ENCODE measurements at regions not wholly inside any gene's neighbourhood (a gene's known extent, or its start where the extent isn't known, plus 50 kb on each side); places are given as distances from the start of the nearest gene placed in this dataset.

DNA sequence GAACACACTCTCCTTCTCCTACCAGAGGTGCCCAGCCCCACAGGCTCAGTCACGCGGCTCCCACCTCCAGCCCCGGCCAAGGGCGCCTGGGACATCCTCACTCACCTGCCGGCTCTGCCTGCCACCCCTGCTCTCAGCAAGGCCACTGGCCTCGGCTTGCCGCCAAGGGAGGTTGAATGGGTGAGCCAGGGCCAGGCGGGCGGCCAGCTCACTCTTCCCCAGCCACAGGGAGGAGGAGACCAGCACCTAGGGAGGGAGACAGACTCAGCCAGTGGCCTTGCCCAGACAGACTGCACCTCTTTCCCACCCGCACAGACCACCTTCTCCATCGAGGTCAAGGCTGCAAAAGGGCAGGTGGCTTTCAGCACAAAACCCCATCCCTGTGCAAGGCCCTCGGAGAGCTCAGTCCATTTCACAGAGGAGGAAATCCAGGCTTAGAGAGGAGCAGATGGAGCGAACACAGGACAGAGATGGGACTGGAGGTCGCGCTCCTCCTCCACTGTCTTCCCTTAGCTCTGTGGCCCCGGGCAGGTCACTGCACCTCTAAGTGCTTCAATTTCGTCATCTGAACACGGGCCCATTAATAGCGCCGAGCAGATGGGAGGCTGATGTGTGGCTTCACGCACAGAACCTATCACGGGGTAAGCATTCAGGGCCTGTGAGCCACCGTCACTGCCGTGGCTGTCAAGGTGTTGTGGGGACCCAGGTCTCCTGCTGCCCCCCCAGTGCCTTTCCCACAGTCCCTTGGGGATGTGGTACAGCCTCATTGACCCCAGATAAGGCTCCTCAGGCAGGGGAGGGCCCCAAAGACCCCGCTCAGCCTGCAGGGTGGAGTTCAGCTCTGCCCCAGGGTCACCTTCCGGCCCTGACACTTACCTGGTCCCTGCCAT lies 56.1 kb downstream of the RMI2 start:
- DNase-seq (ENCODE audit: low read depth): no peak

DNA sequence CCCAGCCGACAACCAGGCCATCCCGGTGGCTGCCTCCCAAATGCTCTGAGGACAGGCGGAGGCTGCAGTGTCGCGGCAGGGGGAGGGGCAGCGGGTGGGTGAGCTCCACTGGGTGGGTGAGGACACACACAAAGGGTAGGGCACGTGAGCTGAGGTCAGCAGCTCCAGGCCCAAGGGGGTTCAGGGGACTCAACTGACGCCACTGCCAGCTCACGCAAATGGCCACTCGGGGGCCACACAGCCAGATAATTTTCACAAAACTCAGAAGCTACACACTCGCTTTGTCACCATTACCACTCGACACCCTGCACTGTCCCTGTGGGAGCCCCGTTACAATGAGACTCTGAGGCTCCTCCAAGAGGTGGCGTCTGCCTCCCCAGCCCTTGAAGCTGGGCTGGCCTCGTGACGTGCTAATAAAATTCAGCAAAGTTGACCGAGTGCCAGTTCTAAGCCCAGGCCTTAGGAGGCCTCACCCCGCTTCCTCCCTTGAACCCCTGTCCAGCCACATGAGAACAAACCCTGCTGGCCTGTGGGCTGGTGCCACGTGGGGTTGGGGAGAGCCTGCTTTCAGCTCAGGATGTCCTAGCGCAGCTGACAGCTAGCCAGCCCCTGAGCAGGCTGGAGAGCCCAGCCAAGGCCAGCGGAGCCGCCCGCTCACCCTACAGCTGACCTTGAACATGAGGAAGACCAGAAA lies 56.9 kb downstream of the RMI2 start:
- DNase-seq (ENCODE audit: low read depth): no peak

DNA sequence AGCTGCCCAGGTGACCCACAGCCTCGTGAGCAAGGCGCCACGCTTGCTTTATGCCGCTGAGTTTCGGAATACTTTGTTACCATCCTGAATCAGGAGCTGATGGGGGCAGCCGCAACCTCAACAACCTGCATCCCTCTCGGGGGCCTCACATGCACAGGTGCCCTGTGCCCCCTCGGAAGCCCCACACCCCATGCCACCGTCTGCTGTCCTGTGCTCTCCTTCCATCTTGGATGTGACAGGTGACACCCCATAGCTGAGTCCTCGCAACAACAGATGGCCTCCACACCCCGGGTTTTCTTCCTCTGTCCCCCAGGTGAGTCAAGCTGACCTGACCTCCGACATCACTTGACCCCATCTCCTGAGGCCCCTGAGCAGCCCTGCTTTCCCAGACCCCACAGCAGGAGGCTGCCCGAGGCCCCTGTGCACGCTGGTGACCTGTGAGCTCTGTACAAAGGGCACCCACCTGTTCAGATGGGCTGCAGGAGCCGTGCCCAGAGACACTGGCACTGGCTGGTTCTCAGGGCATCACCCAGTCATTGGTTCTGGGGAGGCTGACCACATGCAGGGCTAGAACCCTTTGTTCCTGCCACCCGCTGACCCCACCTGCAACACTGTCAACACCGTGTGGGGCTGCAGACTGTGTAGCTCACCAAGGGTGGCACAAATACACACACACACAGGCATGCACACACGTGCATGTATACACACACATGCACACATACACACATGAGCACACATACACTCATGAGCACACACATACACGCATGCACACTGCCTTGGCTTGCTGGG lies 57.7 kb downstream of the RMI2 start:
- no peak for DNase-seq (ENCODE audit: low read depth)

DNA sequence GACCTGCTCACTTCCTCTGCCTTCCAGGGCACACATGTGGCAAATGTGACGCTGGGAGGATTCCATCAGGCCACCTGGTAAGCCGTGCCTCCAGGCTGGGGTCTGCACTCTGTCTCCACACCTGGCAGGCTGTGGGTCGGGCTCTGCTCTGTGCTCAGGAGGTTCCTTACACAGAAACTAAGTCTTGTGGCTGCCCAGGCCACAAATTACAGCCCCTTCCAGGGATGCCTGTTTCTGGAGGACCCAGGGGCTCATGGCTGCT lies 58.2 kb downstream of the RMI2 start:
- no peak for DNase-seq (ENCODE audit: low read depth)

DNA sequence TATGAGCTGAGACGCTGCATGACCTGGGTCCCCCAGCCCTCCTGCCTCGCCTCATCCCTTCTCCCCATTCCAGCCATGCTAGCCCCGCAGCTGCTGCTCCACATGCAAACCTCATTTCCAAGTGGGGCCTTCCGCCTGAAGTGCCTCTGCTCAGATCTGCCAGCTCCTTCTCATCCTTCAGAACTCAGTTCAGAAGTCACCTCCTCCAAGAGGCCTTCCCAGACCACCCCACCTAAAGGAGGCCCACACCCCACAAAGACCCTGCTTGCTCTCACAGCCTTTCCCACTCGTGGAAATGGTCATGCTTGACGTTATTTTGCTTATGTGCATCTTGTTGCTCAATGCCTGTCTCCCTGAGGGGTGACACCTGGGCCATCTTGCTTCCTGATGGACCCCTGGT lies 58.7 kb downstream of the RMI2 start:
- no peak for DNase-seq (ENCODE audit: low read depth)

- no peak for DNase-seq (ENCODE audit: low read depth)
Measured at GRCh38 chr16:11404603-11405002, 59.3 kb downstream of the RMI2 start.

GRCh38 chr16:11405331-11406176 lies 60.3 kb downstream of the RMI2 start:
- peak; percentile 33 for DNase-seq (ENCODE audit: low read depth)

DNA sequence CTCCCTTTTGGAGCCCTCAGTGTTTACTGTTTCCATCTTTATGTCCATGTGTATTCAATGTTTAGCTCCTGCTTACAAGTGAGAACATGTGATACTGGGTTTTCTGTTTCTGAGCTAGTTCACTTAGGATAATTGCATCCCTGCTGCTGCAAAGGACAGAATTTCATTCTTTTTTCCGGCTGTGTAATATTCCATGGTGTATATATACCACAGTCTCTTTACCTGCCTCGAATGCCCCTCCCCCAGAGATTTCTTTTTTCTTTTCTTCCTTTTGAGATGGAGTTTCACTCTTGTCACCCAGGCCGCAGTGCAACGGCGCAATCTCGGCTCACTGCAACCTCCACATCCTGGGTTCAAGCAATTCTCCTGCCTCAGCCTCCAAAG lies 60.9 kb downstream of the RMI2 start:
- DNase-seq (ENCODE audit: low read depth): no peak

GRCh38 chr16:11407047-11407982 lies 62.1 kb downstream of the RMI2 start:
- peak; percentile 59 for DNase-seq (ENCODE audit: low read depth)

GRCh38 chr16:11408216-11408615 lies 63.0 kb downstream of the RMI2 start:
- no peak for DNase-seq (ENCODE audit: low read depth)

DNA sequence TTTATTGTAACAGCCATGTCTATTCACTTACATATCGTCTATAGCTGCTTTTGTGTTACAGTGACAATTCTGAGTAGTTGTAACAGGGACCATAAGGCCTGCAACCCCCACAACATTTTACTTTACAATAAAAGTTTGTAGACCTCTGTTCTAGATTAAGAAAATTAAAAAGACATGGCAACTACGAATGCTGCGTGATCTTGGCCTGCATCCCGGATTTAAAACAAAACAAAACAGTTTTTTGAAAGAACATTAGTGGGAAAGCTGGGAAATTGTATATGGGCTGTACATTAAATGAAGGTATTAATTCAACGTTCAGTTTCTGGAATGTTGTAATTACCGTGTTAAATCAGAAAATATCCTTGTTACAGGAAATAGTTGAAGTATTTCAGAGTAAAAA lies 64.1 kb downstream of the RMI2 start:
- no peak for DNase-seq (ENCODE audit: low read depth)

DNA sequence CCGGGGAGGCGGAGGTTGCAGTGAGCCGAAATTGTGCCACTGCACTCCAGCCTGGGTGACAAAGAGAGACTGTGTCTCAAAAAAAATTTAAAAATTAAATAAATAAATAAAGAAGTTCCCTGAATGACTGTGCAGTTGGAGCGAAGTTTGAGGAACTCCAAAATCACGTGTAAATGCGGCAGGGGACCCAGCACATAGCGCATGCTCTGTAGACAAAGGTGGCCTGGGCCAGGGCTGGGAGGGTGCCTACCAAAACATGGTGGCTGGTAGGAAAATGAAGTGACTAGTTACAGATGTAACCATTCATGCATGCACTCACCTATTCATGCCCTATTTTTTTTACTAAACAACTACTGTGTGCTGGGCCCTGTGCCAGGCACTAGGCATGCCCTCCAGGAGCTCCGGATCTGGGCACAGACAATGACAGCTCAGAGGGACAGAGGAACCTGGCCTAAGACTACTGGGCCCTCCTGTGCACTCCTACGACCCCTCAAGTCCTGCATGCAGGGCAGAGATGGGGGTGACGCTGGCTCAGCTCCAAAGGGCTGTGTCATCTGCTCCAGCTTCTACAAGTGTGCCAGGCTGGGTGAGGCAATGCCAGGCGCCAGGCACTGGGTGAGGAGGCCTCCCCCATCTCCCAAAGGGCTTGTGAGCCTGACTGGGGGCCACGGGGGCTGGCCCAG lies 65.3 kb downstream of the RMI2 start:
- DNase-seq (ENCODE audit: low read depth): no peak

- DNase-seq (ENCODE audit: low read depth): no peak
Measured at GRCh38 chr16:11411059-11411550, 65.8 kb downstream of the RMI2 start.

DNA sequence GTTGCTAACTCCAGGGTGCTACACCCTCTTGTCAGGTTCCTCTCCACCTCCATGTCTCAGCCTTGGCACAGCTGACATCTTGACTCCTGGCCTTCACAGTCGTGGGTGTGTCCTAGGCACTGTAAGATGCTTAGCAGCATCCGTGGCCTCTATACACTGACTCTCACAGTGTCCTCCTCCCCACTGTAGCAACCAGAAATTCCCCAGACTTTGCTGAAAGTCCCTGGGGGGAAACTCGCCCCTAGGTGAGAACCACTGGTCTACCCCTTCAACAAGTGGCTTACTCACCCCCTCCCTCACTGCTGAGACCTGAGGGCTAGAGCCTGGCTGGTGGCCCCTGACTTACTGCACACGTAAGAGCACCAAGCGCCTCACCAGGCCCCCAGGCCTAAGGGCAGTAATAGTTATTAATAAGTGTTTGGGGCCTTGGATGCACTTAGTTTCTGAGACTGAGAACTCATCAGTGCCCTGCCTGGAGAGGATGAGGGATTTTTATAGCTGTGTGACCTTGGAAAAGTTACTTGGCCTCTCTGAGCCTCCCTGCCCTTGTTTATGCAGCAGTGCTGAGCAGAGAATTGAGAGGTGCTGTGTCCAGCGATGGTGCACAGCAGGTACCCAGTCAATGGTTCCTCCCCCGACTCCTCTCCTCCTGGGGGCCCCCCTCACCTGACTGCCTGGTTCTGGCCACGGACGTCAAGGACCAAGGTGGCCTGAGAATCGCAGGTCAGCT lies 67.1 kb downstream of the RMI2 start:
- DNase-seq (ENCODE audit: low read depth): no peak

DNA sequence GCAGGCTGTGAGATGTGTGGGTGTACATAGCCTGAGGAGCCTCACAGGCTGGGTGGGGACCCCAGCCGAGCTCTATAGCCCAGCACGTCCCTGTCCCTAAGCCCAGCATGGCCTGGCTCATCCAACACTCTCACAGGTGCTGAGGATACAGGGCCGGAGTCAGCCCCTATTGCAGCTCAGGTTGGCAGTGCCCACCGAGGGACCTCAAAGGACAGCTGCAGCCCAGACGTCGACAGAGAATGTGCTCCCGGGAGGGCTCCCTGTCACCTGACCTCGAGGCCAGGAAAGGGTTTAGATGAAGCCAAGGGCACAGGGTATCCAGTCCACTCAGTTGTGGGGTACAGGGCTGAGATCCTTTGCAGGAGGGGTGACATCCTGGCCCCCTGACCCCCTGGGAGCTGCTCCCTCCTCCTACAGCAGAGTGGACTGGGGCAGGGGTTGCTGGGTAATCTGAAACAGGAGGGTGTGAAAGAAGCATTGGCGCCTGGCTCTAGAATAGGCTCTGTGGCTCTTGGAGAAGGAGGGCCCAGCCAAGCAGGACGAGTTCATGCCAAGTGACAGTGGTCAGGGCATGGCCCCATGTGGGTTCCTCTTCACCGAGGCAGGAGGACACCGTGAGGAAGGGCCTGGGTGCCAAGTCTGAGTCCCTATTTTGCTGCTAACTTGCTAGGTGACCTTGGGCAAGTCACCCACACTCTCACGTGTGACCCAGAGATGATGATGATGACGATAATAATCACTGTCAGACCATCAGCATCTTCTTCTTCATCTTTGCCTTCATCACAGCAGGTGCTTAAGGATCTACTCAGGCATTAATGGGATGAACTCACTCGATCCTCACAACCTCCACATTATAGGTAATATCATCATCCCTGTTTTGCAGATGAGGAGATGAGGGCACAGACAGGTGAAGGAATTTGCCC lies 68.0 kb downstream of the RMI2 start:
- no peak for DNase-seq (ENCODE audit: low read depth)

DNA sequence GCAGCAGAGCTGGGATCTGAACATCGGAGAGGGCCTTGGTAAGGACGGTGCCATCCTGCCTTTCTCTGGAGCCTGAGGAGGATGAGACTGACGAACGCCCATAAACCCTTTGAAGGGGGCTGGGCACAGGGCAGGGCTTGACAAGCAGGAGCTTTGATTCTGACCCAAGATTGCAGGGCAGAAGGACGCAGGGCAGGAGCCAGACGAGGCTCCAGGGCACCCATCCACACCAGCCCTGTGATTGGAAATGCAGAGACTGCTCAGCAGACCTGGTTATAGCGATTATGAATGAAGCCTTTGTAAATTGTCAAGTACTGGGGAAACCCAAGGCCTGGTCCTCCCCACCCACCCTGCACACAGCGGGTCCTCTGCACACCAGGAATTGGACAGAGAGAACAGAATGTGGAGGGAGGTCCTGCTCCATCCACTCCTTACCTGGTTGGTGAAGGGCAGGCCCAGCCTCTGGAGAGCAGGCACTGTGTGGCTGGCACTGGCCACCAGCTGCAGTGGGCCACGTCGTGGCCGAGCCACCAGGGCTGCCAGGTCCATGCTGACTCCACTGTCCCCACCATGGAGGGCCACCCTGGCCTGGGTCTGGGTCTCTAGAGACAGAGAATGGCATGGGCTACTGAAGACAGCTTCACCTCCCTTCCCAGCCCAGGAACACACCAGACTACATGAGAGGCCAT lies 68.8 kb downstream of the RMI2 start:
- no peak for DNase-seq (ENCODE audit: low read depth)

DNA sequence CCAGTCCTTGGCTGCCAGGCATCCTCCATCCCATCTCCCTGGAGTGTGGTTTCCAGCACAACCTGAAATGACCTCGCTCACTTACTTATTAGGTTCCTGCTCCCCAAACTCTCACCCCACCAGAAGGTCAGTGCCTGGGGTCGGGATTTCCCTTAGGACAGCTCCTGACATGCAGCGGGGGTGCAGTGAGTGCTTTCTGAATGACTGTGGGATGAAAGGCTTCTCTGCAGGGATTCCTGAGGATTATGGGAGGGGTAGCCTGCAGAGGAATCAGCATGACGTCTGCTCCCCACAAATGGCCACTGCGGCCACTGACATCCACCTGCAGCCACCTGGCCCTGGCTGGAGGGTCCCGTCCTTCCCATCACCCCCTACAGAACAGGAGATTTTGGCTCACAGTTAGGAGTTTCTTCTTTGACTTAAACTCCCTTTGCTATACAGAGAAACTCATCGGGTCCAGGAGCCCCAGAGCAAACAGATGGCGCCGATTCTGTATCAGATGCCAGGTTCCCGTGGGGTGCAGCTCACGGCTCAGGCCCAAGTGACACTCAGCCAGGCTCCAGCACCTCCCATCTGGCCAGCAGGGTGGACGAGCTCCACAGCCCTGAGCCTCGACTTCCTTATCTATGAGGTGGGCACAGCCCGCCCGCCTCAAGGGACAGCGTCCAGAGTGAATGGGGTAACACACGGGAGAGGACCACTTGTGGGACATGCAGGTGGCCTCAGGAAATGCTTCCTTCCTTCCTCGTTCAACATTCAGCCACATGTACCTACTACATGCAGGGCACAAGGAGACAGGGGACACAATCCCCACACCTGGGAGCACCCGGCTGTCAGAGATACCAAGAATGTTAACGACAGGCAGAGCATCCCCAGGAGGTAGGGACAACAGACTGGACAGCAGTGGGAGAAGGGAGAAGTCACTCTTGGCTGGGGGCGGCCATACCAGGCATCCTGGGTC lies 69.8 kb downstream of the RMI2 start:
- no peak for DNase-seq (ENCODE audit: low read depth)

Measured in activated T-cell treated with anti-CD3 and anti-CD28 coated beads for 24 hours (primary cell).